DMS153 treated with DMSO at 0.1 percent for 48 hours (cell line): ENCODE measurements at regions not wholly inside any gene's neighbourhood (a gene's known extent, or its start where the extent isn't known, plus 50 kb on each side); places are given as distances from the start of the nearest gene placed in this dataset.

Source experiments
- DNase-seq: peaks from one replicate; lab custom pipeline; 2025; ENCODE audit not compliant: unreplicated experiment; lab: John Stamatoyannopoulos, UW

DNA sequence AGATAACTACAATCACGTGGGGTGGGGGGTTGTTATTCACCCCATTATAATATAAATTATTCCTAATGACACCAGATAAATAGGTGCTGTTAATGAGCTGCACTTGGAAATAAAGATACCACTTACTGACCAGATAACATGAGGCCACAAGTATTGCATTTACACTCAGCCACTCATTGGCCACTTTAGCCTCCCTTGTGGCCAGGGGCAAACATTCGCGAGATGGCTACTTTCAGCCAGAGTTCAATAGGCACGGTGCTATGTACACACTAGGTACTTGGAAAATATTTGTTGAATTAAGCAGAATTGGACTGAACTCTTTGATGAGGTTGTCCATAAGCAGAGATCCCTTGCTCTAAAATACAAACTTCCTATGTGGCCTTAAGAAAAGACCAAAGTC lies 713.7 kb upstream of the TENM3 start:
- peak; percentile 69 for DNase-seq

DNA sequence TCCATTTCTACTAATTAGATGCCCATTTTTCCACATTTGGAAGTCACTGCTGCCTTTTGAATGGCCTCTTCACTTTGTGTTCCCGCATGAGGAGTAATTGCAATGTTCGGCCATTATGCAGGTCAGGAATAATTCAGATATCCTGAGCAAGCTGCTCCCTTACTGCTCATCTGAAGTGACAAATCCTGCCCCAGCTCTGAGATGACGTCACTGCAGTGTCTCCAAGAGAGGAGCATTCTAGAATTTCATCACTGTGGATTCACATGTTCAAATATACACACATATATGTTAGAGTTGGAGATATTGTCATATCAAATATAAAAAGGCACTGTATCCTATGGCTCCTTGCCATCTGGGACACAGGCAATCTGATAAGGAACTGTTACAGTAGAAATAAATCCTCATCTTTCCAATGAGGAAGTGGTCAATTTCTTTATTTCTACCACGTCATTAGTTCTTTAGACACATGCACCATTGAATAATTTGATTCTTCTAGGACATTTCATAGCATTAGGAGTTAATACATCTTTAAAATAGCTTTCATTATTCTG lies 706.9 kb upstream of the TENM3 start:
- DNase-seq = no peak

DNA sequence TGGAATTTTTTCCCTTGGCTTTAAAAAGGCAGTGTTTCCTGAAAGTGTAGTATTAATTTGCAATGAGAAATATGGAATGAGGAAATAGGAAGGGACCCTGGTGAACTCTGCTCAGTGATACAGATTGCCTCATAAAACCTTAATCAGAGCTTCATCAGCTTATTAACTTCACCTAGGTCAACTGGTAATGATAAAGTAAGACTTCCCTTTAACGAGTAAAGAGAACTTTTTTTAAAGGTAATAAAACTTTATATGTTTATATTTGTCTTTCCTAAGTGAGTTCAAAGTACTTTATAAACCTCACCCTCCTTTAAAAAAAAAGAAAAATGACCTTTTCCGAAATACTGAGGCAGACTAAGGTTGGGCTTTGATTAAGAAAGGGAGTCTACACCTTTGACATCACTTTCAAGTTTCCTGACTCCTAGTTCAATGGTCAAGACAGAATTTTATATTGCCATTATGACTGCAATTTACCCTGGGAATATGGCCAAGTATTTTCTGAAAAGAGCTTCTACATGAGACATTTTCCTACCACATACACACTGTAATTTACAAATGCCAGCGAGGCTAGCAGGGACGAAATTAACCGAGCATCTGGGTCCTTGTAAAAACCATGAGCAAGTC lies 706.3 kb upstream of the TENM3 start:
- no peak for DNase-seq

DNA sequence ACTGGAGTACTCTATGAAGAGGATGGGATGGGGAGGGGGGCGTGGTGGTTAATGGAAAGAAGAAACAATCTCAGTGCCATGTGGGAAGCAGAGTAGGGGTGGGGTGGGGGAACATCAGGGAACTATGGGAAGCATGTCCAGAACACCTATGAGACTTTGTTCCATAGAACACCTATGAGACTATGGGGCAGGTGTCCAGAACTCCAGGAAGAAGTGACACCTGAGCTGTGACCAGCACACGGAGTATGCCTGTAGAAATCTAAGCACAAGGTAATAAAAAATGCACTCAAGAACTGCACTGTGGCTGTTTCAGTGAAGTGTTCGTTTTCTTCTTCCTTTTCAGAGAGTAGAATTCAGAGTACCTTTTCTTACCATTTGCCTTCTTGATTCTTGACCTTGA lies 704.8 kb upstream of the TENM3 start:
- no peak for DNase-seq

DNA sequence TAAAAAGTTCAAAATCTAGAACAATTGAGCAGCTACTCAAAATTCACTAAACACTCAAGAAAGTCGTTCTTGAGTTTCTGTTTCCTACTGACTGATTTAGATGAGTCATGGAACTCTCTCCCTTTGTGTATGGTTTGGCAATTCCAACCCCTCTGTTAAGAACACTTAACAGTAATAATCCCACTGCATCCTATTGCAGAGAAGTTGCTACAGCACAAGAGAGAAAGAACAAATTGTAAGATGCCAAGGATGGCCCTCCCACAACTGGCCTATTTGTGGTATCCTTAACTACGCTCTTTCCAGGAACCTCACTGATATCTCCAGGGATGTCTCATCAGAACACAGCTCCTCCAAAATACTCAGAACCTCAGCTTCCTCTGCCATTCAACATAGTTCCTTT lies 701.8 kb upstream of the TENM3 start:
- DNase-seq = no peak

DNA sequence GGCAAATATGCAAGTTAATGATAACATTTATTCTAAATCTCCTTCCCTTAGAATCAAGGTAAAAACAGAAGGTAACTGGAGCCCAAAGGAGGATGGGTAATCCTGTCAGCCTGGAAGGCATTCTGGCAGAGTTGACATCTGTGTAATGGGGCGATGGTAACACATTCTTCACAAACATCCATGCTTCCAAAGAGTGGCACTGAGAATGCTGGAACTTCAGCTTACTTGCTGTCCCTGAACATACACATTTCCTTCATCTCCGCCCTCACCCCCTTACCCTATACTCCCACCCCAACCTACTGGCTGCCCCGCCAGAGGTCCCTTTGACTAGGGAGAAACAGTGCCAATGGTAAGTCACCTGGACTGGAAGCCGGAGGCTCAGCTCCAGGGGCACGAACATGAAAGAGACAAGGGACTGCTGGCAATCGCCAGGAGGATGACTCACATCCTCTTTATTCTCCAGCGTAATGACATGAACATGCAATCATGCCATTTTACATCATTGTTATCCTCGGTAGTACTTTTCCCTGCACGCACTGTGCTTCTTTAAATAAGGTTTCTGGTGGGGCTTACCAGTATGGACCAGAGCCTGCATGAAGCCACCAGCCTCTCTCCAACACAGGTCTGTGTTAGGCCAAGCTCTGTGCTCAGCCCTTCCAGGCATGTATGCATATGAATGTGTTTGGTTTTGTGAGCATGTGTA lies 694.2 kb upstream of the TENM3 start:
- DNase-seq = peak; percentile 56

DNA sequence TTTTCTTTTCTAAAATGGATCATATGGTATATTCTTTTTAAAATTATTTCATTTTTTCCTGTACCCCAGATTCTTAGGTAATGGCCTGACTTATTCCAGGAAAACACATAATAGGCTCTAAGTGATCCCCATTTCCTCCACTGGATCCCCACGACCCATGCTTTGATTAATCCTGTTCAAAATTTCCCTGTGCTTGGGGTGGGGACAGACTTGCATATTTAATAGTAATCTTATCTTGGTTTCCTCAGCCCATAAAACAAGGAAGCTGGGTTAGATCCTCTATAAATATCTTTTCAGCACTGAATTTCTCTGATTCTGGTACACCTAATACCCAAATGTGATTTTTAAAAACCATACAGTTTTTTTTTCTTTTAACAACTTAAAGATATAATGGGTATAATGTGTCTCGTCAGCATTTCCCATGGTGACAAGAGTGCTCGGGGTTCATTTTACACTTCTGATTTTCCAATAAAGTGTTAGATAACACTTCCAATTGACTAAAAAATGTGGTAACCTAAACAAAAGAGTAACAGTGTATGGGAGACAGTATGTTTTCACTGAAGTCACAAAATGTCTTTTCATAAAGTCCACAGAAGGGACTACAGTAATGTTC lies 693.5 kb upstream of the TENM3 start:
- no peak for DNase-seq

DNA sequence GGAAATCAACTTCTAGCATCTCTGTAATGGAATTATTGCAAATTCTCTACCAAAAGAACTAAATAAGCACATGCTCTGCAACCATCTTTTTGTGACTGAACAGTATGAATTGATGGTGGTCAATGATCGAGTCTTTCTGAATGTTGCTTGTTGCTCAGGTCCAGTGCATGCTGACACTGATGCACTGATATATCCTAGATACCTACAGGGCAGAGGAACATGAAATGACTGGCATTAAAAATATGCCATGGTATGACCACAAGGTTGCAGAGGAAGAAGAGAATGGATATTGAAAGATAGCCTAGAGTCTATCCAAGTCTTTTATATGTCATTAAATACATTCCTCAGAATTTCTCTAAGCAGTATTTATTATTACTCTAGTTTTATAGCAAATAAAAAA lies 692.8 kb upstream of the TENM3 start:
- no peak for DNase-seq

DNA sequence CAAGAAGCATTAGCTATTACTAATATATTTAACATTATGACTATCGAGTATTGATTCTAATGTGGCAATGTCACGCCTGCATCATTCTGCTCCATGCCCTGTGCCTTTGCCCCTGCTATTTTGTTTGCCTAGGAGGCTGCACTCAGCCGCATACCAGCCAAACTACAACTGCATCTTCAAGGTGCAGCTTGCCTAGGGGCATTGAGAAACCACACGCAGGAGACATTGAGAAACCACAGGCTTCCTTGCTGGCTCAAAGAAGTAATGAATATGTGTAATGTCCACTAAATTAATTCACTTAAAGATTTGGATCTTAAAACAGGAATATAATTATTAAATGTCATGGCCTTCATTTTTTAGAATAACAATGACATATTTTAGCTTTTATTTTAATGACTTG lies 683.6 kb upstream of the TENM3 start:
- DNase-seq = no peak

DNA sequence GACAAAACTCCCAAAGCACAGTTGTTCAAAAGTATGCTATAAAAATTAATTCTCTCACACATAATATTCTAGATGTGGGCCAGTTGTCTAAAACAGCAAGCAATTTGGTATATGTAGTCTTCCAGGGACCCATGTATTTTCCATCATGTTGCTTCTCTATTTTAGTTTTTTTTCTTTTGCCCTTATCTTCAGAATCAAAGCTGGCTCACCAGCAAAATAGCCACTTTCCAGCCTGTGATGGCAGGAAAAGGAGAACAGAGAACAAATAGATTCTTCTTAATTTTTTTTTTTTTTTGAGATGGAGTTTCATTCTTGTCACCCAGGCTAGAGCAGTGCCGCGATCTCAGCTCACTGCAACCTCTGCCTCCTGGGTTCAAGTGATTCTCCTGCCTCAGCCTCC lies 680.8 kb upstream of the TENM3 start:
- no peak for DNase-seq

DNA sequence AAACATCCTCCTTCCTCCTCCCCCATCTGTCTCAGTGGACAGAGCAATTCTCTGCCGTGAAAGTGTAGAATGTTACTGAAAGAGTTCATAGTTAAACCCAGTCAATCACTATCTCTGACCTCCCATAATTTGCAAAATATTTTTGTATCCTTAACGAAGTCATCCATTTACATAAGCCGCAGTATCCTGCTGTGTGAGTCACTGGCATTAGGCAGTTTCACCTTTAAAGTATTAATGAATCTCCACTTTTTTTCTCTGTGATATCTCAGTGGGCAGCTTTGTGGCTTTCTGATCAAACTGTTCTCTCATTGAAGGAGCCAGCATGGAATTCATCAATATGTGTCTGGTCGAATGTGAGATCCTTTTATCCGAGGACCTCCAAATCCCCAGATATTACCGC lies 678.6 kb upstream of the TENM3 start:
- no peak for DNase-seq

DNA sequence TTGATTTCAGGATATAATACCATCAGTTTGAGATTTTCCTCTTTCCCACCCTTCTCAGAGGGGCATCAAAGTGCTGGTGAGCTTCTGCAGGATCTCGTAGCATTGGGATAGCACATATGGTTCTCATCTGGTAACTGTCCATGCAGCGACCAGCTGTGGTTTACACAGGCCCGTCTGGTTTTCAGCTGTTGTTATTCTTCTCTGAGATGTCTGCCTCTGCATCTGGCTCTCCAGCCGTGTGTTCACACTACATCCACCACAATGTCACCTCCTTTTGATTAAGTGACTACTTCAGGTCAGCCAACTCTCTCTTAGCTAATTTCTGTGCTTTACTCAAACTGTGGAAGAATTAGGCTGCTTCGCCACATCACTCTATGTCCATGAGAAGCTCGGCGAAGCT lies 676.7 kb upstream of the TENM3 start:
- DNase-seq = no peak

DNA sequence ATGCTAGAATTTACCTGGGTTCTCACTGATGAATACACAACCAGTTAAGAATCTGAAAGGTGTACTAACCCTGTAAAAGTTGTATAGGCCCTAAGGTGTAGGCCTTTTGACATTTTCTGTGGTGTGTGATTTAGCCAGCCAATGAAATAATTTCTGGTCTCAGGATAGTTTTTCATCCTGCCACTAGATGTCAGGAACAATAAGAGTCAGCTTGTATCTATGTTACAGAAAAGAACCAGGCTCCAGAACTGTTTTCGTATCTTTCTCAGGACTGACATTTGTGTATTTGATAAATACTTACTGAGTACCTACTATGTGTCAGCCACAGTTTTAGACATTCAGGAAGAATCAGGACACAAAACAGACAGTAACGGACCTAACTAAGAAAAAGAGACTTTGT lies 673.6 kb upstream of the TENM3 start:
- no peak for DNase-seq

DNA sequence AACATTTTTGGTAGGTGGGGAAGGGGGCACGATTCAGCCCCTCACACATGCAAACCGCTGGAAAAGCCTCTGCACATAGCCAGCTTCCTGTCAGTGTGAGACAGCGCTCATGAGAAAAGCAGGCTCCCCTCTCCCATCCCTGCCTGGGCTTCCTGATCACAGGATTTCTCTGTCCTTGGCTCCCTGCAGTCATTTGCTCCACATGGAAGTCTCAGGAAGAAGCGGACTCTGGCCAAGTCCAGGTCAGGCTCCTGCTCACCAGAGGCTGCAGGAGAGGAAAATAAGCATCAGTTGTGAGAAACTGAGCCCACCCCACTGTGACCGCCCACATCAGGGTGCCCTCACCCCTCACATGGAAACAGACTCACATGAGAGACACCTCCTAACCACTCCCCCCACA lies 664.3 kb upstream of the TENM3 start:
- DNase-seq = no peak

DNA sequence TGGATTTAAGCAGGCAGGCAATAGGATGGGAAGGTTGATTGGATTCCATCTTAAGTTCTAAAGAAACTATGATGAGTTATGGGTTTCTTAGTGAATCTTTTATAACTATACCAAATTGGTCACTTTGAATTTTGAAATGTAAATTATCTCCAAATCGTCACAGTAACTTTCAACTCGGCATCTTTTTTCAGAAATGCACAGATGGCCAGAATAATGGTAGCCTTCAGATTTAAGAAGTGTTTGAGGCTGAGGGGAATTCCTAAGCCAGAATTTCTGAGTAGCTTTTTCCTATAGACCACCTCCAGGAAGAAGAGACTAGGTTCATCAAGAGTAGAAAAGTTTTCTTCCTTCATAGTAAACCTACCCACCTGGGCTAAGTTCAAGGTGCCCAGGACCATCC lies 663.7 kb upstream of the TENM3 start:
- DNase-seq = no peak

DNA sequence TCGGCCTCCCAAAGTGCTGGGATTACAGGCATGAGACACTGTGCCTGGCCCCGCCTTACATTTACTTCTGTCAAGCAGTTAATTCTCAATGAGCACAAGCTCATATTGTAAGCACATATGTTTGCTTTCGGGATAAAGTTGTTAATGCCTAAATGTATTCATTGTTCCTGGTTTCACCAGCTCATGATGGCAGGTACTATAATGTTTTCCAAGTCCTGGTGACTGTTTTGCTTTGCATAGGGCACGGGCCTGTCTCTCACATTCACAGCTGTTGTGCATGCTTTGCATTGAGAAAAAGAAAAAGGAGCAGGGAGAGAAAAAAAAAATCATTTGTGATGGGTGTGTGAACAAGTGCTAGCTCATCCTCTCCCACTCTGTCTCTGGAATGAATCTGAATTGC lies 661.2 kb upstream of the TENM3 start:
- no peak for DNase-seq

DNA sequence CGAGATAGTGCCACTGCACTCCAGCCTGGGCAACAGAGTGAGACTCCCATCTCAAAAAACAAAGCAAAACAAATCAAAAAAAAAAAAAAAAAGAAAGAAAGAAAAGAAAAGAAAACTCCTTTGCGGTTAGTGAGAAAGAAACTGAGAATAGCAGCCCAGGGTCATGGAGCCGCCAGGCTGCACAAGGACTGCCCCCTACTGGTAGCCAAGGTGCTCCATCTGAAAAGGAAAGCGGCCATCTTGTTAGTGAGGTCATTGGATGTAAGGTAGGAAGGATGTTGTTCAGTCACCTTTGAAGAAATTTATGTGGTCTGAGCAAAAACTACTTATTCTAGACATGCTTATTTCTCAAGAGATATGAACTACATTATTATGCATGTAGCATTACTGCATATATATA lies 660.6 kb upstream of the TENM3 start:
- DNase-seq = no peak

DNA sequence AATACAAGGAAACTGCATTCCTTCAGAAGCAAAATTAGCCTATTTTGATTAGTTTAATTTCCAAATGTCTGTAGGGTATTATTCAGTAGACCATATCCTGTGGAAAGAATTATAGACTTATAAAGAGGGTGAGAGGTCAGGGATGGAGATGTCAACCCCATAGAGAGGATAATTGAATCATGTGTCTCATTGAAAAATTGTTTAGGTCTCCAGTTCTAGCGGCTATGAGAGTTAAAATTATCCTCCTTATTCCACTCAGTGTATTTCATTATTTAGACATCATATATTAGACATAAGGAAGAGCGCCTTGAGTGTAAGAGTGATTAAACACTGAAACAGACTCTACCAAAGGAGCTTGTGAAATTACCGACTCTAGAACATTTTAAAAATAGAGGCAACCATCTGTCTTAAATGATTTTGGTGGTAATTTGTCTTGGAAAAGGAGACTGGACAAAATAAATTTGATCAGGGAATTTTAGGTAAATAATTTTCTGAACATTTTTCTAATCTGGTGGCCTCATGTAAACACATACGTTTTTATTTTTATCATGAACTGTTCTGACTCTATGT lies 654.4 kb upstream of the TENM3 start:
- no peak for DNase-seq

DNA sequence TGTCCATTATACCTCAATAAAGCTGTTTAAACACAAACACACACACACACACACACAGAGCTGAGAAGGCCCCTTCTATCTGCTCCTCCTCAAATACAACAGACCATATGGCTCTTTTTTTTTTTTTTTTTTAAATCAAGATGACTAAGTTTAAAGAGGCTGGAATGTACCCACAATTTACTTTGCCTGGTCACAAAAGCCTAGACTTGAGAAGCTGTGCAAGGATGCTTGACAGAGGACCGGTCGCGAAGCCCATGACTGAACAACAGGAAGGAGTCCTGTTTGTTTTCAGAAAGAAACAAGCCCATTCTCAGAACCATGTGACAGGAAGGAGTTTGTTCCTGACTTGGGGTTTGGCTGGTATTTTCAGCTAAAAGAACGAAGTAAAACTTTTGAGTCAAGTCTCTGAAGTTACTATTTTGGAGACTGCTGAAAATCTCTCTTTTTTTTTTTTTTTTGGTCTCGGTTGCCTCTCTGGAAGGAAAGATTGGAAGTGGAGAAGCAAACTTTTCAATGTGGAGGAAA lies 650.9 kb upstream of the TENM3 start:
- no peak for DNase-seq

DNA sequence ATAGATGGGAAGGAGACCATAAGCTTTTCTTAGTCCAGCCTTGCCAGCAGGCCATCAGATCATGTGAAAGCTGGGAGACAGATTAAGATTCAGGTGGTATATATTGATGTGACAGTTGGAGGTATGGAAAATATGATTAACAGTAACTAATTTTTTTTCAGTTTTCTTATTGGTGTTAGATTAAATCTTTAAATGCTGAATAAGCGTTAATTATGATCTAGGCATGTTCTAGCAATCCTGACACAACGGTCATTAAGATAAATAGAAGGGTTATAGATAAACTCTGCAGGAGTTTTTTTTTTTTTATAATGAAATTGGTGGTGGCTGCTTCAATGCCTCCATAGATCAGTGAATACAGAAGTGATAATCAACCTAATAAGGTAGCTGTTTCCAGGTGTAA lies 649.5 kb upstream of the TENM3 start:
- no peak for DNase-seq

DNA sequence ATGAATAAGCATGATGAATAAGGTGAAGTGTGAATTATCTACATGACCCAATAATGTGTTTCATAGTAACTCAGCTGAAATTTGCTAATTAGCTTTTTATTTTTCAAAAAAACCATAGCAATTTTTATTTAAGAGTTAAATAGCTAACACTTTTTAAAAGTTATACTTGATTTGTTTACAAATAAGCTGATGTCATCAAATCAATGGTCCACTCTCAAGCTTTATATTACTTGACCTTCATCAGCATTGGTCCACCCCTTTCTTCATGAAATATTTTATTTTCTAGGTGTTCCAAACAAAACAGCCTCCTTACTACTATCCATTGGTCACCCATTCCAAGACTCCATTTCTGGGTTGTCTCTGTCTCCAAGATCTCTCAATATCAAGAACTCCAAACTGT lies 649.0 kb upstream of the TENM3 start:
- DNase-seq = no peak

DNA sequence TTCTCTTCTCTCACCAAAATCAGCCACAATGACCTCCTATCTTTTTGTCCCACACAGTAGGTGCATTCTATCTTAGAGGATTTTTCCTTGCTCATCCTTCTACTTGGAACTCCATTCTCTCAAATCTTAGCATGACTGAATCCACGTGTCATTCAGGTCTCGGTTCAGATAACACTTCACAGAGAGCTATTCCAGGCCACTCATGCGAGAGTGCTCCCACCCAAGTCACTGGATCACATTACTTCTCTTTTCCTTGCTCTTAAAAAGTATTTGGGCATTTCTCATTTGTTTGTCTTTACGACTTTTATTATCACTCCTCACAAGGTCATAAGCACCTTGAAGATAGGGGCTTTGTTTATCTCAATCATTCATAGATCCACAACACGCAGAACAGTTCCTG lies 647.5 kb upstream of the TENM3 start:
- DNase-seq = no peak
